HG02973 (cell line): ENCODE measurements at regions not wholly inside any gene's neighbourhood (a gene's known extent, or its start where the extent isn't known, plus 50 kb on each side); places are given as distances from the start of the nearest gene placed in this dataset.

ENCODE experiments used
- ATAC-seq: cut with Tn5 transposase; IDR thresholded peaks from one replicate; pipeline ENCODE4 v1.9.1; 2021; ENCODE audit warnings: moderate library complexity; ENCODE audit not compliant: unreplicated experiment

- ATAC-seq: no peak
These were observed 375.6 kb downstream of the BCKDHB start for GRCh38 chr6:80482056-80482455.

- no peak for ATAC-seq
These were observed 374.1 kb downstream of the BCKDHB start for GRCh38 chr6:80480421-80481157.

- ATAC-seq: no peak
These were observed 371.6 kb downstream of the BCKDHB start for GRCh38 chr6:80478030-80478429.

- ATAC-seq: no peak
These were observed 371.1 kb downstream of the BCKDHB start for GRCh38 chr6:80477591-80477990.

- ATAC-seq: no peak
These were observed 365.8 kb downstream of the BCKDHB start for GRCh38 chr6:80472271-80472670.

GRCh38 chr6:80469977-80470376 lies 363.5 kb downstream of the BCKDHB start:
- ATAC-seq: no peak

GRCh38 chr6:80468398-80468797 lies 361.9 kb downstream of the BCKDHB start:
- no peak for ATAC-seq

- ATAC-seq: no peak
These were observed 360.9 kb downstream of the BCKDHB start for GRCh38 chr6:80467408-80467807.

- no peak for ATAC-seq
These were observed 360.5 kb downstream of the BCKDHB start for GRCh38 chr6:80466981-80467380.

- ATAC-seq: no peak
These were observed 359.0 kb downstream of the BCKDHB start for GRCh38 chr6:80465513-80465912.

- no peak for ATAC-seq
These were observed 358.4 kb downstream of the BCKDHB start for GRCh38 chr6:80464901-80465300.

GRCh38 chr6:80463197-80463596 lies 356.7 kb downstream of the BCKDHB start:
- no peak for ATAC-seq

GRCh38 chr6:80460257-80460865 lies 353.9 kb downstream of the BCKDHB start:
- ATAC-seq: no peak

GRCh38 chr6:80457439-80457933 lies 351.0 kb downstream of the BCKDHB start:
- no peak for ATAC-seq

- ATAC-seq: no peak
These were observed 350.4 kb downstream of the BCKDHB start for GRCh38 chr6:80456724-80457438.

GRCh38 chr6:80454661-80455365 lies 348.3 kb downstream of the BCKDHB start:
- ATAC-seq: no peak

GRCh38 chr6:80454197-80454596 lies 347.7 kb downstream of the BCKDHB start:
- ATAC-seq: peak; percentile 77

- no peak for ATAC-seq
These were observed 343.3 kb downstream of the BCKDHB start for GRCh38 chr6:80449726-80450125.

GRCh38 chr6:80446454-80447045 lies 340.1 kb downstream of the BCKDHB start:
- no peak for ATAC-seq

- ATAC-seq: no peak
These were observed 339.3 kb downstream of the BCKDHB start for GRCh38 chr6:80445751-80446150.

- ATAC-seq: no peak
These were observed 335.9 kb downstream of the BCKDHB start for GRCh38 chr6:80442366-80442765.
